PC-3 (cell line): ENCODE measurements at regions not wholly inside any gene's neighbourhood (a gene's known extent, or its start where the extent isn't known, plus 50 kb on each side); places are given as distances from the start of the nearest gene placed in this dataset.

Experiments
- ATAC-seq: fragments of 200-7000 bp; cut with Tn5 transposase; 2 replicates; pipeline ENCODE4 v1.9.1; 2020; ENCODE audit warnings: mild to moderate bottlenecking, moderate library complexity
- BruUV-seq: library from RNA; stranded (reverse); fragments of 400-500 nt; replicated peaks from 2 replicates; lab custom pipeline; 2021; lab: Mats Ljungman, UMichigan
- CTCF ChIA-PET: fragments of 300-600 bp; sonication (Branson Sonifier 250); formaldehyde crosslinking; loops from one replicate; lab custom pipeline; 2022; ENCODE audit warnings: antibody characterized with exemption; lab: Charles Lee
- POLR2A ChIA-PET: fragments of 300-600 bp; sonication (Branson Sonifier 250); formaldehyde crosslinking; loops from one replicate; lab custom pipeline; 2022; ENCODE audit warnings: antibody characterized with exemption; ENCODE audit not compliant: unreplicated experiment; lab: Charles Lee
- DNase-seq: peaks from one replicate; pipeline ENCODE4 v3.0.0-alpha.2; 2015
- H2AFZ ChIP-seq: fragments of 300-600 bp; sonication (generic); 2 replicates; pipeline ENCODE4 v1.6.0; 2016; ENCODE audit warnings: antibody characterized with exemption, low read length
- H3F3A ChIP-seq: fragments of 300-600 bp; sonication (generic); one replicate; pipeline ENCODE4 v1.6.0; 2017; ENCODE audit warnings: antibody characterized with exemption, low read length, control low read depth, mild to moderate bottlenecking; ENCODE audit not compliant: unreplicated experiment
- H3K27ac ChIP-seq: fragments of 300-600 bp; sonication (generic); 2 replicates; pipeline ENCODE4 v1.5.1; 2016; ENCODE audit warnings: mild to moderate bottlenecking, low read length
- H3K27me3 ChIP-seq: fragments of 300-600 bp; sonication (generic); 2 replicates; pipeline ENCODE4 v1.6.1; 2016; ENCODE audit warnings: low read length, mixed read lengths
- H3K36me3 ChIP-seq: fragments of 300-600 bp; sonication (generic); 2 replicates; pipeline ENCODE4 v1.6.1; 2016; ENCODE audit warnings: low read depth, mixed run types, low read length, mixed read lengths
- H3K4me1 ChIP-seq: fragments of 300-600 bp; sonication (generic); 2 replicates; pipeline ENCODE4 v1.5.1; 2016; ENCODE audit warnings: low read length; ENCODE audit not compliant: insufficient read depth
- H3K4me2 ChIP-seq: fragments of 300-600 bp; sonication (generic); 2 replicates; pipeline ENCODE4 v1.6.0; 2016; ENCODE audit warnings: low read length
- H3K4me3 ChIP-seq: fragments of 300-600 bp; sonication (generic); 2 replicates; pipeline ENCODE4 v1.5.1; 2016; ENCODE audit warnings: mild to moderate bottlenecking, low read length, mixed read lengths
- H3K79me2 ChIP-seq: fragments of 300-600 bp; sonication (generic); 2 replicates; pipeline ENCODE4 v1.6.1; 2017; ENCODE audit warnings: low read length, mixed read lengths
- H3K9ac ChIP-seq: fragments of 300-600 bp; sonication (generic); 2 replicates; pipeline ENCODE4 v1.6.0; 2016; ENCODE audit warnings: mild to moderate bottlenecking, low read length
- H3K9me2 ChIP-seq: fragments of 300-600 bp; sonication (generic); replicated peaks from 2 replicates; pipeline ENCODE4 v1.6.1; 2016; ENCODE audit warnings: mixed run types, low read length, mixed read lengths
- H3K9me3 ChIP-seq: fragments of 300-600 bp; sonication (generic); 2 replicates; pipeline ENCODE4 v1.6.1; 2016; ENCODE audit warnings: low read length, mixed read lengths
- H4K20me1 ChIP-seq: fragments of 300-600 bp; sonication (generic); 2 replicates; pipeline ENCODE4 v1.6.1; 2016; ENCODE audit warnings: low read length, mixed read lengths
- CTCF ChIP-seq: fragments of 300-600 bp; sonication (generic); conservative IDR thresholded peaks from 2 replicates; pipeline ENCODE4 v1.5.1; 2017; ENCODE audit warnings: antibody characterized with exemption, low read depth, mild to moderate bottlenecking, low read length
- EZH2 ChIP-seq: fragments of 300-600 bp; sonication (generic); IDR thresholded peaks from one replicate; pipeline ENCODE4 v1.6.1; 2017; ENCODE audit warnings: antibody characterized with exemption, mild to moderate bottlenecking, low read length; ENCODE audit not compliant: unreplicated experiment
- EZH2phosphoT487 ChIP-seq: fragments of 300-600 bp; sonication (generic); IDR thresholded peaks from 2 replicates; pipeline ENCODE4 v1.6.1; 2018; ENCODE audit warnings: mild to moderate bottlenecking, antibody characterized with exemption, low read length, borderline replicate concordance
- intact Hi-C: fragments of 100-400 bp; cut with micrococcal nuclease; formaldehyde crosslinking; loops from 2 replicates; pipeline ENCODE4 v1.9.0; 2023

- ChIA-PET POLR2A (no interaction called here), CTCF (no interaction called here)
- H3K36me3 ChIP-seq = no peaks in the 10 kb centered on the region
- H3K79me2 ChIP-seq = no peaks in the 10 kb centered on the region
- TF ChIP-seq EZH2 = no peak
- TF ChIP-seq EZH2phosphoT487 = no peak
- H3K27me3 ChIP-seq = no peaks in the 10 kb centered on the region
- no peak for DNase-seq
- no peaks in the 10 kb centered on the region for H3K9me2 ChIP-seq
- no peaks in the 10 kb centered on the region for H4K20me1 ChIP-seq
- no peaks in the 10 kb centered on the region for H3K9me3 ChIP-seq
- no peak overlapping the region for H3K27ac ChIP-seq
- H3F3A ChIP-seq = no peaks in the 10 kb centered on the region
- no peak overlapping the region for H3K4me2 ChIP-seq
- no TSS peak for BruUV-seq
- no peak overlapping the region for H3K9ac ChIP-seq
- ATAC-seq = no peak
- no peak overlapping the region for H2AFZ ChIP-seq
- H3K4me3 ChIP-seq = no peak overlapping the region
- H3K4me1 ChIP-seq = no peaks in the 10 kb centered on the region
- intact Hi-C loops = no loop called here
Measured at GRCh38 chr11:70623906-70624597, 225.7 kb downstream of the CTTN start.

- Histone ChIP-seq H3K36me3 (no peaks in the 10 kb centered on the region), H4K20me1 (no peaks in the 10 kb centered on the region), H2AFZ (no peak overlapping the region), H3K4me3 (no peak overlapping the region), H3K79me2 (no peaks in the 10 kb centered on the region), H3K4me1 (no peaks in the 10 kb centered on the region), H3K9me2 (no peaks in the 10 kb centered on the region), H3F3A (no peaks in the 10 kb centered on the region), H3K27me3 (no peaks in the 10 kb centered on the region), H3K4me2 (no peak overlapping the region), H3K9ac (no peak overlapping the region), H3K9me3 (no peaks in the 10 kb centered on the region), H3K27ac (no peak overlapping the region)
- intact Hi-C loops = no loop called here
- ChIA-PET POLR2A (no interaction called here), CTCF (no interaction called here)
- ATAC-seq (no peak), DNase-seq (no peak)
- TF ChIP-seq CTCF (no peak), EZH2phosphoT487 (no peak), EZH2 (no peak)
- no TSS peak for BruUV-seq
Measured at GRCh38 chr11:70624598-70624993, 226.3 kb downstream of the CTTN start.

- ChIA-PET POLR2A (no interaction called here), CTCF (no interaction called here)
- no peak overlapping the region for H3K9ac ChIP-seq
- no peaks in the 10 kb centered on the region for H3K79me2 ChIP-seq
- H2AFZ ChIP-seq = no peak overlapping the region
- no peaks in the 10 kb centered on the region for H3K27me3 ChIP-seq
- H3K36me3 ChIP-seq = no peaks in the 10 kb centered on the region
- no peak for TF ChIP-seq CTCF
- no peak for TF ChIP-seq EZH2
- no peak for TF ChIP-seq EZH2phosphoT487
- ATAC-seq (no peak), DNase-seq (no peak)
- no peak overlapping the region for H3K4me2 ChIP-seq
- H3K27ac ChIP-seq = no peak overlapping the region
- H4K20me1 ChIP-seq = no peaks in the 10 kb centered on the region
- no peaks in the 10 kb centered on the region for H3K4me1 ChIP-seq
- H3F3A ChIP-seq = no peaks in the 10 kb centered on the region
- intact Hi-C loops = no loop called here
- no peak overlapping the region for H3K4me3 ChIP-seq
- BruUV-seq = no TSS peak
- no peaks in the 10 kb centered on the region for H3K9me3 ChIP-seq
- H3K9me2 ChIP-seq = no peaks in the 10 kb centered on the region
Measured at GRCh38 chr11:70625051-70625450, 226.7 kb downstream of the CTTN start.
